Hindlimb muscle (tissue), 1 donor: ENCODE measurements at regions not wholly inside any gene's neighbourhood (a gene's known extent, or its start where the extent isn't known, plus 50 kb on each side); places are given as distances from the start of the nearest gene placed in this dataset.
"Not testable (repeated sequence)": the region's sequence is repeated elsewhere in the genome, so short reads cannot be mapped to it uniquely, and the experiment has no call there.

ENCODE experiments used
- DNase-seq: peaks from one replicate; pipeline ENCODE4 v3.0.0-alpha.2; 2013

GRCh38 chr3:43236008-43236407 is 50.3 kb upstream of the SNRK start:
- no peak for DNase-seq

GRCh38 chr3:43233062-43233461 is 53.3 kb upstream of the SNRK start:
- DNase-seq = no peak

DNA sequence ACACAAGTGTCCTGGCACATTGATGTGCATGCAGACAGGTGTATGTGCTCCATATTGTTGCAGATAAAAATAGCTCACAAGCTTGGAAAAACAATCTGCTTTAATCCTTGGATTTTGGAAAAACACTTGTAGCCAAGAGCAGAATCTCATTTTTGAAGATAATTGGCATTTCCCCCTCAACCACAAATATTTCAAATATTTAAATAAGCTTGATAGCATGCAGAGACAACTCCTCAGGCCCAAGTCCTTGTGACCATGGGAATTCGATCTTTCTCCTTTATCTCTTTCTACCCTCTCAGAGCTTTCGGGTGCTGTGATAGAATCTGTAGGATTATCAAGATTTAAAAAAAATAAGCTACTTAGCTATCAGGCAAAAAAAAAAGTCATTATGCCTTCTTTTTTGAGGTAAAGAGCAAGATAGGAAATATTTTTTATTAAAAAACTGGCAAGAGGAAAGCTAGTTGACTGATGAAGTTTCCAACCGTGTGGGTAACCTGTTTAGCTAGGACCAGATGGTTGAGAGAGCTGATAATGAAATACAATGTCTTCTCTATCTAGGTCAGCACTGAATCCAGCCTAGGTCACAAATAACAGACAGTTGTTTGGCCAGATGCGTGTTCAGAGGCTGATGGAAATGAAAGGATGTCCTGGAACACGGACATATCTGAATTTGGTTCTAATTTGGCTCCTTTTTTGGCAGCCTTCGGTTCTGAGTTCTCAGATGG is 54.9 kb upstream of the SNRK start:
- DNase-seq = no peak

DNA sequence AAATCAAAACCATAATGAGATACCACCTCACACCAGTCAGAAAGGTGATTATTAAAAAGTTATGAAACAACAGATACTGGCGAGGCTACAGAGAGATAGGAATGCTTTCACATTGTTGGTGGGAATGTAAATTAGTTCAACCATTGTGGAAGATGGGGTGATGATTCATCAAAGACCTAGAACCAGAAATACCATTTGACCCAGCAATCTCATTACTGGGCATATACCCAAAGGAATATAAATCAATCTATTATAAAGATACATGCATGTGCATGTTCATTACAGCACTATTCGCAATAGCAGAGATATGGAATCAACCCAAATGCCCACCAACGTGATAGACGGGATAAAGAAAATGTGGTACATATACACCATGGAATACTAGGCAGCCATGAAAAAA is 56.5 kb upstream of the SNRK start:
- not testable (repeated sequence) for DNase-seq

- DNase-seq = not testable (repeated sequence)
These were observed 58.7 kb upstream of the SNRK start for GRCh38 chr3:43227685-43228084.

GRCh38 chr3:43224405-43225073 is 61.8 kb upstream of the SNRK start:
- DNase-seq = no peak

DNA sequence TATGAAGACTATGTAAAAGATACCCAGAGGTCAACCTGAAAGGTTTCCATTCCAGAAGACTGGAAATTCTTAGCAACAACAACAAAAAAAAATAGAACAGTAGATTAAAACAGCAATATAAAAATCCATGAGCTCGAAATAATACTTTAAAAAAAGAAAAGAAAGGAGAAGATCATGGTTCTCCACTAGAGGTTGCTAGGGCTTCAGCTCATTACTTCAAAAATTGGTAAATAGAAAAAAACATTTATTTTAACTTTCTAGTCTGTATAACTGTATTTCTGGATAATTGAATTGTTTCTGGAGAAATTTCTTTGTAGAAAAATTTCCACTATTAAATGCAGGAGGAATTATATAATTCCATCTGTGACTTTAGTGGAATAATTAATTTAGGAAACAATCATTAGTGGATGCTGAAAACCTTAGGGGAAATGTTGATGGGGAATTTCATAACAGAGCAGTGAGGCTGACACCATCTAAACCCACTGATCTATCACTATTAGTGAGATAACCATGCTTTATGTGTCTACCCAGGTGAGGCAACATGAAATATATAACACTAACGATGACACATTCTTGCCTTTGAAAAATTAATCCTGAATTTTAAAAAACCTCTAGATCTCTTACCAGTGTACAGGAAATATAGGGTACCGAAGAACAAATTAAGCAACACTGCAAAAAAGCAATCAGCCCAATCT is 62.5 kb upstream of the SNRK start:
- no peak for DNase-seq

DNA sequence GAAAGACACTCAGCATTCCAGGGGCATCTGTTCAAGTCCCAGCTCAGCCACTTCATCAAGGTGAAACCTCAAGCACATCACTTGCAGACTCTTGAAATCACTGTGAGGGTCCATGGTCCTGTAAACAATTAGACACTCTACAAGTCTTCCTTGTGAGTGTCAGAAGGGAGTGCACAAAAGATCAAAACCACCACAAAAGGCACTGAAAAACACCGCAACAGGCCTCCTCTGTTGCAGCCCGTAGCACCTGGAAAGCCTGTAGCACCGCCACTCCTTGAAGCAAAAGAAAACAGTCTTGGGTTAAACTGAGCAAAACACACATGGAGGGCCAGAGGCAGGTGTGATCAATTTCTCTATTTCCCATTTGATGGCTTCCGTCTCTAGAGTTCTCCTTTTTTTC is 63.8 kb upstream of the SNRK start:
- no peak for DNase-seq

- peak; percentile 10 for DNase-seq
These were observed 65.3 kb upstream of the SNRK start for GRCh38 chr3:43221076-43221475.

DNA sequence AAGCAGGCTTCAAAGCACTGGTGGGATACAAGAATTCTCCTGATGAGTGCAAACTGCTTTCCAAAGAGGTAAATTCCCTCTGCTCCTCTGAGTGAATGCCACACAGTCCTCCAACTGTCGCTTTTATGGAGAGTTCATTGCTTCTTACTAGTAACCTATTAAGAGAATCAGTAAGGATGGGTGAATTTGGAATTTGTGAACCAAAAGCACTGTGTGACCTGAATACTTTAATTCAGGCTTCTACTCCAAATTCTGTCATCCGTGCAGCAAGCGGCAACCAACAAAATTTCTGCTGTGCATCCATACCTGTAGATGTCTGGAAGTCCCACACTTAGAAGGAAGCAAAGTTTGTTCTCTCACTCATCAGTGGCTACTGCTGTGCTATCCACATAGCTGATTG is 66.7 kb upstream of the SNRK start:
- no peak for DNase-seq

DNA sequence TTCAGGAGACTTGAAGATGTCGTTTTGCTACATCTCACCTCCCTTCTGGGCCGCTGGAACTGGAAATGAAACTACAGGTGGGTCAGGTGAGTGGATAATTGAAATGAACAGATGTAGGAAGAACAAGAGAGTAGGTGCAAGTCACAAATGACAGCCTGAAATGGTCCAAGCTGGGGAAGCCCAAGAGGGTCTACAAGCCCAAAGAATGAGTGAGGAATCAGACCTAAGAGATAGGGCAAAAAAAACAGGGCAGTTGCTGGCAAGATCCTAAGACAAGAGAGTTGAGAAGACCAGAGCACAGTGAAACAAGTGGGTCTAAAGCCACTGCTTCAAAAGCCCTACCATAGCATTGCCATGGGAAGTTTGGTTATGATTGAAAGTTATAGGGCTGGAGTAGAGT is 67.4 kb upstream of the SNRK start:
- no peak for DNase-seq

DNA sequence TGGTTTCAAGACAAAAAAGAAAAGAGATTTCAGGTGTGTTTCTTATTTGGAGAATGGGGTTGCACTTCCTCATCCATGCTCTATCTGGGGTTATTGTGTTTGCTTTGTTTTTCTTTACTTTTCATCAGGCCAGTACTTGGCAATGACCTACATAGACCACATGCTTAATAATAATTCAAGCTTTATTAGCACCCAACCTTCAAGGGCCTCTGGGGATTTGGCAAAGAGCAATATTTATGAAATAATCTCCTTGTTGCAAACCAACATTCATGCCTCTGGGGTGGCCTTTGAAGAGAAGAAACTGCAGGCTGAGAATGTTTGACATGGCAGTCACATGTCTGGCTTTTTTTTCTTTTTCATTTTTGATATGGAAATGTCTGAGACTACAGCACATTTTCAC is 68.2 kb upstream of the SNRK start:
- DNase-seq = no peak

GRCh38 chr3:43217633-43218032 is 68.7 kb upstream of the SNRK start:
- DNase-seq = no peak

GRCh38 chr3:43217206-43217605 is 69.1 kb upstream of the SNRK start:
- no peak for DNase-seq

- no peak for DNase-seq
These were observed 70.6 kb upstream of the SNRK start for GRCh38 chr3:43215663-43216275.

DNA sequence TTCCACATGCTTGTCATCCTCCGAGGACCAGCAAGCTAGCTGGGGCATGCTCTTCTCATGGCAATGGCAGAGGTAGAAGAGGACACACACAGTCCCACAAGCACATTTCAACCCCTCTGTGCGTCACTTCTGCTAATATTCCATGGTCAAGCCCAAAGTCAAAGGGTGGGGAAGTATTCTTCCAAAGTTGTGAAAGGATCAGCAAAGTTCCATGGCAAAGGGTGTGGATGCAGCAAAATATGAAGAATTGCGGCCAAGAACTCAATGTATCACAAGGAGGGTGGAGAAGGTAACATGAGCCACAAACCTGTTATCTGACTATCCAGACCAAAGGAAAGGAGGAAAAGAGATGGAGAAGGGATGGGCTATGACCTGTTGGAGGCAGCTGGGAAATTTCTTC is 71.2 kb upstream of the SNRK start:
- no peak for DNase-seq

- no peak for DNase-seq
These were observed 71.7 kb upstream of the SNRK start for GRCh38 chr3:43214616-43215015.

DNA sequence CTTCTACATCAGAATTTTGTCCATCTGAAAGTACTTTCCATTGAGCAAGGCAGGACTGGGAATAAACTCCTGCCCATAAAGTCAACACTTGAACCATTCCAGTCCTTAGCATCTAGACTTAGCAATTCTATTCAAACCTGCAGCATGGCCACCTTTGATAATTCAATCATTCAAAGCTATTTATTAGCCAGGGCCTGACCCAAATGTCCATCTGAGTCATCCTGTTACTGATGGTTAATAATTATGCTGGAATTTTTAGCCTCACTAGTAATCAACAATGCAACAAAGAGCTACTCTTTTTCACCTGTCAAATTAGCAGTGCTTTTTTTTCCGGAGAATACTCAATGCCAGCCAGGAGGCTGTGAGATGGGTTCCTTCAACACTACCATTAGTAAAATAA is 72.7 kb upstream of the SNRK start:
- no peak for DNase-seq

DNA sequence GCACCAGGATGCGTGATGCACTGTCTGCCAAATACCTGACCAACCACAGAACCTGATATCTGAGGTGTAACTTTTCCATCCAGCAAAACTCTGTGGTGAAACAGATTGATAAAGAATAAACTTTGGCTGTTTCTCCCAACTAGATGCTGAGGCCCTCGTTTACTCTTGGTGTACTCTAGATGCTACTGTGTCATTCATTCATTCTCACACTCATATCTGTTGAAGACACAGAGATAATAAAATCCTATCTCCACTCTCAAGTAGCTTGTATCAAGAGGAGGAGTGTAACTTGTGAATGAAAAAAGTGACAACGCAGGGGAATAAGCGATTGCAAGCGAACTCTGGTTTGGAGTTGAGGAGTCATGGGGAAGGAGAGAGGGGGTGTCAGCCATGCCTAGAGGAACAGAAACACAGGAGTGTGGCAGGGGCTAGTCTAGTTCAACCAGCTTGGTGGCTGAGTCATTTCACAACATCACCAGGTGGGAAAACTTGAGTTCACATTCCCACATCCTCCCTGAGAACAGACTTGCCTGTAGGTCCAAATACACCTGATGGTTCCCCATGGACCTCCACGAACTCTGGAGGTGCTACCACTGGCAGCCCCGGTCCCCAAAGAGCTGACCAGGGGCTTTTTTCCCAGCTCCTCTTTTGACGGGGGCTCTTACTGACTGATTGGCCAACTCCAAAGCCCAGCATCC is 73.3 kb upstream of the SNRK start:
- no peak for DNase-seq

- no peak for DNase-seq
These were observed 74.7 kb upstream of the SNRK start for GRCh38 chr3:43211681-43212080.

DNA sequence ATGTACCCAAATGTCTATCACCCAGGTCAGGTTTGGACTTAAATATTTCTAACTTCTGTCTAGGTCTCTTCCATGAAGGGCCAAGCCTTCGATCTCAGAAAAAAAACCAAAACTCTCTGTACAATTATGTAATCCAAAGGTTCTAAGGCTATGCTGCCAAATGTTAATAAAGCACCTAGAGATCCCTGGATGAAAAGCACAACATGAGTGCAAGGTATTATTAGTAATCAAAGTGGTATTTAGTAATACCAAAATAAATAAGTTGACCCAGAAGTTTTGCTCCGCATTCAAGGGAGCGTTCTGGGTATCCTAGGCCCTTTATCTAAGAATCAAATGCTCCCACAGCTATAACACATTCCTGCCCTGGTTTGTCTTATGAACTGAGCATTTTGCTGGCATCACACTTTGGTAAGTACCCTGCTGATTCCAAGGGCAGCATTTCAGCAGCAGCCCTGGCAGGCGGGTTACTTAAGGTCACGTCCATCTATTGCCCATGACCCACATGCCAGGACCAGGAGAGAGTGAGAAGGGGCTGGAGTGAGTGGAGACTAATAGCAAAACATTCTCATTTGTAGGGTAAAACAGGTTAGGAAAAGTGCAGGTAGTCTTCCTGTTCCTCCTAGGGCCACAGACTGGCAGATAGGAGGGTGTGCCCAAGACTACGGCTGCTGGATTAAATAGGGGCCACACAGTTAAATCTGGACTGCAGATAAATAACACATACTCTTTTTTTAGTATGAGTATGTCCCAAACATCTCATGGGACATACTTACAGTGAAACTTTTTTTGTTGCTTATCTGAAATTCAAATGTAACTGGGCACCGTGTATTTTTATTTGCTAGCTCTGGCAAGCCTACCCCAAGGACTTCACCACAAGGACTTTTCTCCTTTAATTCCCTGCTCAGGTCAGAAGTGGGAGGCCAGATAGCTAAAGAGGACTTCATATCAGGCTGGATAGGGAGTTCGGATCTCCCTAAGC is 76.0 kb upstream of the SNRK start:
- DNase-seq = no peak
